Neural cell (in vitro differentiated cells): ENCODE measurements at regions not wholly inside any gene's neighbourhood (a gene's known extent, or its start where the extent isn't known, plus 50 kb on each side); places are given as distances from the start of the nearest gene placed in this dataset.

ENCODE experiments used
- EP300 ChIP-seq: fragments of 450-650 bp; conservative IDR thresholded peaks from 2 replicates; pipeline ENCODE4 v1.6.1; 2014; ENCODE audit warnings: antibody characterized with exemption, mild to moderate bottlenecking, moderate library complexity; ENCODE audit not compliant: poor library complexity, severe bottlenecking
- EZH2 ChIP-seq: fragments of 200-600, 300-800 bp; shearing (Covaris generic), sonication (generic); IDR thresholded peaks from 2 replicates; pipeline ENCODE4 v1.6.1; 2014; ENCODE audit warnings: antibody characterized with exemption, low read length, borderline replicate concordance, mild to moderate bottlenecking; ENCODE audit not compliant: insufficient read depth, poor library complexity, severe bottlenecking
- POLR2AphosphoS5 ChIP-seq: IDR thresholded peaks from 2 replicates; pipeline ENCODE4 v1.6.1; 2012
- RAD21 ChIP-seq: fragments of 450-650 bp; conservative IDR thresholded peaks from 2 replicates; pipeline ENCODE4 v1.6.1; 2014; ENCODE audit warnings: antibody characterized with exemption, mild to moderate bottlenecking, moderate library complexity
- SMC3 ChIP-seq: fragments of 450-650 bp; conservative IDR thresholded peaks from 2 replicates; pipeline ENCODE4 v1.6.1; 2014; ENCODE audit warnings: antibody characterized with exemption, mild to moderate bottlenecking, moderate library complexity; ENCODE audit not compliant: poor library complexity
- TAF1 ChIP-seq: IDR thresholded peaks from 2 replicates; pipeline ENCODE4 v1.6.1; 2012; ENCODE audit warnings: low read depth
- TF ChIP-seq, protein P1 (sequence below): fragments of 450-650 bp; IDR thresholded peaks from 2 replicates; pipeline ENCODE4 v1.5.1; 2014; ENCODE audit warnings: antibody characterized with exemption, mild to moderate bottlenecking, moderate library complexity; ENCODE audit not compliant: poor library complexity, severe bottlenecking

DNA sequence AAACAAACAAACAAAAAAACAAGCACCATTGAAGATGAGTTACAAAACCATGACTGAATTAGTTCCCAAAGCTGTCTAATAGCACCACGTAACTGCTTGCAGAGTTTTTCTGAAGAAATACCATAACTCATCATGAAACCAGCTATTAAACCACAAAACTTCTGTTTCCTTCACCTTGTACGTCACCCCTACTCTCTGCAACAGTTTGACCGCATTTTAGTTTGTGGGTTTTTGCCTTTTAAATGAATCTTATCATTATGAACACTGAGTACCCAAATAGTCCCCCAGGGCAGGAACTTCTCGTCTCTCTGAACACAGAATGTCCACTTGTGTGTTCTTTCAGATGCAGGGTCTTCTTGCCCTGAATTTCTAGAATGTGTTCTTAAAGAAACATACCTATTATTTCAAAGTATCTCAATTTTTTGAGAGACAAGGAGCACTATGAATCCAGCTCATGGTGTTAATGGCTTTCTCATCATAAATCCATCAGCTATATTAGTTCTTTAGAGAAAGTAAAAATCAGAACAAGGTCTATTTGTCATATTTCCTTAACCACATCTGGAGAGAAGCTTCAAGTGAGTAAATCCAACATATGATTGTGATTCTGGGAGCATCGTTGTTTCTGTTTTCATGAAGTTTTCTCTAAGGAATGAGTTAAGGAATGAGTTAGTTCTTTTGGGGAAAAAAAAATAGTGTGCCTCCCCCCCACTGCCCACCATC is 210.6 kb downstream of the AUH start:
- TF ChIP-seq, protein P1, sequence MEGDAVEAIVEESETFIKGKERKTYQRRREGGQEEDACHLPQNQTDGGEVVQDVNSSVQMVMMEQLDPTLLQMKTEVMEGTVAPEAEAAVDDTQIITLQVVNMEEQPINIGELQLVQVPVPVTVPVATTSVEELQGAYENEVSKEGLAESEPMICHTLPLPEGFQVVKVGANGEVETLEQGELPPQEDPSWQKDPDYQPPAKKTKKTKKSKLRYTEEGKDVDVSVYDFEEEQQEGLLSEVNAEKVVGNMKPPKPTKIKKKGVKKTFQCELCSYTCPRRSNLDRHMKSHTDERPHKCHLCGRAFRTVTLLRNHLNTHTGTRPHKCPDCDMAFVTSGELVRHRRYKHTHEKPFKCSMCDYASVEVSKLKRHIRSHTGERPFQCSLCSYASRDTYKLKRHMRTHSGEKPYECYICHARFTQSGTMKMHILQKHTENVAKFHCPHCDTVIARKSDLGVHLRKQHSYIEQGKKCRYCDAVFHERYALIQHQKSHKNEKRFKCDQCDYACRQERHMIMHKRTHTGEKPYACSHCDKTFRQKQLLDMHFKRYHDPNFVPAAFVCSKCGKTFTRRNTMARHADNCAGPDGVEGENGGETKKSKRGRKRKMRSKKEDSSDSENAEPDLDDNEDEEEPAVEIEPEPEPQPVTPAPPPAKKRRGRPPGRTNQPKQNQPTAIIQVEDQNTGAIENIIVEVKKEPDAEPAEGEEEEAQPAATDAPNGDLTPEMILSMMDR = no peak
- TF ChIP-seq EP300 = no peak
- TF ChIP-seq EZH2 = no peak
- no peak for TF ChIP-seq RAD21
- no peak for TF ChIP-seq SMC3
- no peak for TF ChIP-seq POLR2AphosphoS5
- TF ChIP-seq TAF1 = no peak
